NCI-H2107 treated with DMSO at 0.1 percent for 48 hours (cell line): ENCODE measurements at regions not wholly inside any gene's neighbourhood (a gene's known extent, or its start where the extent isn't known, plus 50 kb on each side); places are given as distances from the start of the nearest gene placed in this dataset.

Experiments used
- DNase-seq: peaks from one replicate; lab custom pipeline; 2025; ENCODE audit not compliant: unreplicated experiment; lab: John Stamatoyannopoulos, UW

DNA sequence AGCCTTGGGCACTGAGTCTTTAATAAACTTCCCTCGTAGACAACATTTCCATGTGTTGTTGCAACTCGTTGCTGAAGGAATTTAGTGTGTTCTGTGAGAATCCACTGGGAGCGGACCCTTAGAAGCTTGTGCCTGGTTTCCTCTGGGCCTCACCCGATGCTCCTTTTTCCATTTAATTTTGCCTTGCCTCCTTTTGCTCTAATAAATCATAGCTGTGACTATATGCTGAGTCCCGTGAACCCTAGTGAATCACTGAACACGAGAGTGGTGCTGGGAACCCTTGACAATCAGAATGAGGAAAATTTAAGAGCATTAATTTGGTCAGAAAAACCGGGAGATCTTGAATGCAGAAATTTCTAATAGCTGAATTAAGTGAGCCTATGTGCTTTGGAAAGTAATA, 291.1 kb upstream of the ZNF608 start:
- DNase-seq = no peak

DNA sequence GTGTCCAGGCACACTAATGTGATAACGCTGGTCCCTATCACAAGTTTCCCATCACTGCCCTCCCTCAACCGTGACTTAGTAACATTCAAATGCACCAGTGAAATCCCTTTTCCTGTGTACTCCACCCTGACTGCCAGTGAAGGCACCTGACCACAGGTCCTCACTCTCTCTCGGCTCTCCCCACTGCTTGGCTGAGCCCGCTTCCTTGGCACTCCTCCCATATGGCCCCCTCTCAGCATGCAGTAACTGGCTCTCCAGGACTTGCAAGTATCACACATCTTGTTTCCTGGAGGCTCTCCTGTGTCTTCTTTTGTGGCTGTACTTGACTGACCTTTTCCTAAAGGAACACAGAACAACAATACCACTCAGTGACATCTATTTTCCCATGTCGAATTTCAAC, 292.0 kb upstream of the ZNF608 start:
- no peak for DNase-seq

DNA sequence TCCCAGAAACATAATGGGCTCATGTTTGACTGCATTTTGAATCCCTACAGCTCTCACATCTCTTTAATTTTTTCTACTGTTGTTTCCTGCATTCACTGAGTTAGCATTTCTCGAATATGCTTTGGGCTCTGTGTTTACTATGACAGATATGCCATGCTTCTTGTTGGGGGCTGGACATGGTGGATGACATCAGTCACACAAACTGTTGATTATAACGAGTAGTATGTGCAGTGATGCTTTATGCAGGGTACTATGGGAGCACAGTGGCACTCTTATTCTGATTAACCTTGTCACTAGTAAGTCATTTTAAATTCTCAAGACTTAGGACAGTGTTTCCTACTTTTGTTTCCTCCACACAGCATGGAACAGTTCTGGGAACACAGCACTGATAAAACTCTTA, 295.4 kb upstream of the ZNF608 start:
- DNase-seq = no peak

DNA sequence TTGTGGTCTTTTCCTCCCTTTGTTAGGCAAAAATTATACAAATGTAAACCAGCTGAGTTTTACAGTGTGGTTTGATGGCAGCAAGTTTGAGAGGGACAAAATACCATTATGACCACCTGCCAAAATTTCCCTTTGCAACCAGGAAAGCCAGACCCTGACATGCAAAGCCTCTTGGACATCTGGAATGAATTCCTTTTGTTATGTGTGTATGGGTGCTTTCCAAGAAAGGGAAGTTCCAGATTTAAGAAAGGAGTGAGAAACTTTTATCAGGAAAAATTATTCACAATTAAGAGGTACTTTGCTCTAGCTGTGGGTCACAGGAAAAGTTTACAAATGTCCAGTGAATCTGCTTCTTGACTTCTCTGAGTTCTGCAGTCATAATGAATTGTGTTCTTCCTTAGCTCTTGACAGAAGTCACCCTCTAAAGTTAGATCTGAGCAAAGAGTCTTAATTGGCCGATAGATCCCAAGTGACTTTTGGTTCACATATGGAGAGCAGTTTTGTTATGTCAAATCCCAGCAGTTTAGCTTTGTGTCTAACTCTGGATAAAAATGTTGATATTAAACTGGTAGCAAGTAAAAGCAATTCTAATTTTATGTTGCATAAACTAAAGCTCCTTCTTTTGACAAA, 295.9 kb upstream of the ZNF608 start:
- no peak for DNase-seq

DNA sequence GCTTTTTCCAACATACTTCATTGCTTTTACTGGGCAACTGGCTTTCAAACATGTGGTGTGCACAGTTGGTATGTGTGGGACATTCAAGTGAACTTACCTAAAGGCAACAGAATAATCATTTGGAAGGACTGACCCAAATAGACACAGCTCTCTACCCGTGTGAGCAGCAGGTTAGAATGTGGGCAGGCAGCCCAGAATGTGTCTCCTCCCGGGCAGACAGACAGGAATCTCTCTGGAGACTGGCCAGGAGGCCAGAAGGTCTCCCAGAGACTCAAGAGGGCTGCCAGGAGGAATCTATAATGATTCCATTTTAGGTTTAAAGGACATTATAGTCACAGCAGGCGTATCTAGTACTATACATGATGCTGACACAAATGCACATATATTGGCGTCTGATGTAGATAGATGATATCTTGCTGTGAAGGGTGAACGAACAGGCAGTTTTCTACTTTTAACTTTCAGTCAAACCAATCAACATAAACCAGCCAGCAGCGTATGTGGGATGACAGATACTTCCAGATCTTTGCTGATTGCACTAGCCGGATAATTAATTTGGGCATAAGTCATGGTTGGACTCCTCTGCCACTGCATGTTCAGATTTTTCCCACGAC, 297.4 kb upstream of the ZNF608 start:
- no peak for DNase-seq

DNA sequence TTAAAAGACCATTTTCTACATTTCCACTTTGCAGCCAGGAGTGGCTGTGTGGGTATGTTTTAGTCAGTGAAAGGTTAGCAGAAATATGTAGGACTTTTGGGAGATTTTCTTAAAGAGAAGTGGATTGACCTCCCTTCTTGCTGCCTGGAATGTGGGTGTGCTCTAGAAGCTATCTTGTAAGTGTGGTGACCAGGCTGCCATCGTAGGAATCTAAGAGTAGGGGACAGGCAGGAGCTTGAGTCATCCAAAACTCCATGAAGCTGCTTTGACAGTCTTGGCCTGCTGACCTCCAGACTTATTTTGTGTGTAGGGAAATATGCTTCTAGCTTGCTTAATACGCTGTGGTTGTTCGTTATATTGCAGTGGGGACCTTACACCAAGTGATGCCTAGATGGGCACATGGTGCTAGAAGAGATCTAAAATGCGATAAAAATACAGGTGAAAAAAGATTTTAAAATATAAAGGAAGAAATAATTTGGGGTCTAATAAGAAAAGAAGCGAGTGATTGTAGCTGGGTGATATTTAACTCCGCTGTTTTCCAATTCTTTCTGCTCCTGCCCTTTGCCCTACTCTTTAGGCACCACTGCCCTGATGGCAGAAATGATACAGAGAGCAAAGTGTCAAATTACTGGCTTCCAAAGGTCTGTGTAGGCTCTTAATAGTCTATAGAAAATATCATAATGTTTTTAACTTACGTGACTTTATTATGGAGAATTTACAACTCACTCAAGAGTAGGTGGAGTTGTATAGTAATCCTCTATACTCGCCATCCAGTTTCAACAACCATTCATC, 298.2 kb upstream of the ZNF608 start:
- no peak for DNase-seq

DNA sequence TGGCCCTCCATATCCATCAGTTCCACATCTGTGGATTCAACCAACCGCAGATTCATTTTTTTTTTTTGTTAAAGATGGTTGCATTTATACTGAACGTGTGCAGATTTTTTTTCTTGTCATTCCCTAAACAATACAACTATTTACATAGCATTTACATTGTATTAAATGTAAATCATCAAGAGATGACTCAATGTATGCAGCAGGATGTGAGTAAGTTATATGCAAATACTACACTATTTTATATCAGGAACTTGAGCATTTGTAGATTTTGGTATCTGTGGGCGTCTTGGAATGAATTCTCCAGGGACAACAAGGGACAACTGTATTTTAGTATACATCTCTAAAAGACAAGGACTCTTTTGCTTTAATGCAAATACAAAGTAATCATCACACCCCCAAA, 299.2 kb upstream of the ZNF608 start:
- no peak for DNase-seq

DNA sequence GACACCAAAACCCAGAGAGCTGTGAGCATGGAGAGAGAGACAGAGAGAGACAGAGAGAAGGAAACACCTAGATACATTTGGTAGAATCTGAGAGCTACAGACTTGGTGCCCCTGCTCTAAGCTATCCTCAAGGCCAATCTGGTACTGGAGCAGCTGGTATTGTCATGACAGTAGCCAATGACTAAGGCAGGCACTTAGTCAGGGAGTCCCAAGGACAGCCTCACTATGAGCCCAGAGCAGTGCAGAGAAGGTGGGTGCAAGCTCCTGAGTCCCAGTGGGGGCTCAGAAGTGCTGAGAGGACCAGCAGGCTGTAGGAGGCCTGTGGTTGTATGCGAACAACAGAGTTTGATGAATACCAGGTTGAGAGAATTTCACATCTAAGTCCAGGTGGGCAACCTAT, 300.4 kb upstream of the ZNF608 start:
- DNase-seq = no peak

DNA sequence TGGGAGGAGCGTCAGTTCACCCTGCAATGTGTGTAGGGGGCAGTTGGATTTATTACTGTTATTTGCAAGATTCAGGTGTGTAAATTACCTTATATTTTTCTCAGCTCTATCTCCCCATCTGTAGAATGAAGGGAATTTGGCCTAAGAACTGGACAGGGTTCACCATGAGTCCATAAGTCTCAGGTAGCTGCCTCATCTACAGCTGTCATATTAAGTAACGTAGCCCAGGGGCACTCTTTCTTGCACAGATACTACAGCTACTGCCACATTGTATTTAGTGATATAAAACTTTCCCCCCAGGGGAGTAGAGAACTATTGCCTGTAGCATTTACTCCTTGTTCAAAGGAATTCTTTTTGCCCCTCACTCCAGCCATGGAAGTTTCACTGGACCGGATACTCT, 301.4 kb upstream of the ZNF608 start:
- DNase-seq = no peak

DNA sequence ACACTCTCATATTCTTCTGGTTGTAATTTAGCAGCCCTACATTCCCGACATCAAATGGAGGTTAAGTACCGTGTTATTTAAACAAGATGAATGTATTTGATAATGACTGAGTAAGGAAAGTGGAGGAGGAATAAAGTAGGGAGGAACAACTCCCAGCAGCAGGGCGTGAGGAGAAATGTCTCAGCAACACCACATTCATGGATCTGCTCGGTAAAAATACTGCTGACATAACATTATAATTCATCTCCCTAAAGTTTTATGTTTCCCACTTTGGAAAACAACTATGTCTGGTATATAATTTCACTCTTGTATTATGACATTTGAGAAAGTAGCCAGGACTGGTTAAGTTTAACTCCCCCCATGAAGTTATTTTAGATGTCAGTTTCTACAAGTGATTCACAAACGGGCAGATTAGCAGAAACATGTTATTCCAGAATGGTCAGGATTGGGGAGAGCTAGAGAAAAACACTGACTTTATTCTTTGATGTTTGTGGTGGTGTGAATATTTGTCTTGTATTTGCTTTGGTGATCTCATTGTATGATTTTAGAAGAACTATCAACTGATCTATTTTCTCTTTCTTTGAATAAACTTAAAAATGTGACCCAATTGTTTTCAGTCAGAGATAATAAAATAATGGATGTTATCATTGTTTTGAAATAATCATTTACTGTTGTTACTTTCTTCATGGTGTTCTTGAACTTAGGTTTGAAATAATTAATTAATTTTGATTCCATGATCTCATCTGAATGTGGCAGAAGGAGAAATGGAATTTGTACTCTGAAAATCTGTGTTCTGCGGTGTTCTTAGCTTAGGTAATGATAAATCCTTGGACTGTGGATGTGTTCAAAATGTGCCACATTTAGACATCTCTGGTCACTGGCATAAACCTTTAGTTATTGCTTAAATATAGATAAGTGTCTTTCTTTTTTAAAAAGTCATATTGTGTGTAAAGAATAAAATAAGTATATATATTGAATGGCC, 303.6 kb upstream of the ZNF608 start:
- no peak for DNase-seq

DNA sequence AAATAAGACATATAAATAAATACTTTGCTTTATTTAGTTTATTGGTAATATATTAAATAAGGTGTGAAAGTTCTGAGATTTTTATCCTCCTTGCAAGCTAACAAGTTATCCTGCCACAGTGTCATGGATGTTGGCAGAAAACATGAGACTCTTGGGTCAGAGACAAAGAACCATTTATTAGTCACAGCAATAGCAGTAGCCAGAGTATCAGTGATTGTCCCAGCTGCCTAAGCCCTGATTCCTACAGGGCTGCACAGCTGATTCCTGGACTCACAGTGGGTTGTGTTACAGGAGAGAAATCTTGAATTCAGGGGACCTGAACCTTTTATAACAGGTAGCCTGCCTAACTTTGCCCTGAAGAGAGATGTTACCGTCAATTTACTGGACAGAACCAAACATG, 304.5 kb upstream of the ZNF608 start:
- DNase-seq = no peak

DNA sequence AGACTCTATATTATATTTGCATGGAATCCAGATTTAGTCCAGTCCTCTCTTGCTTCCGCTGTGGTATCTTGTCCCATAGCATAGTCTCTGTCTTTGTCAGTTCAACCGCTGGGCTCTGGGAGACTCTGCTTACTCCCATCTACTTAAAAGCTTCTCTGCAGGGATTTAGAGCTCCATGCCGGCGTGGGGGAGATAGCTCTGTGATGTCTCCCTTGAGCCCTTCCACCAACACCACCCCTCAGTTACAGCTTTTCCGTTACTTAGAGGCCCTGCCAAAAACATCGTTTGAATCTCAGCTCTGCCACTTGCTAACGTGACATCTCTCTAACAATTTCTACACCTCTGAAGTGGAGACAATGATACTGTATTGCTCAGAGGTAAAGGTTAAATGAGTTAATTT, 306.1 kb upstream of the ZNF608 start:
- no peak for DNase-seq

DNA sequence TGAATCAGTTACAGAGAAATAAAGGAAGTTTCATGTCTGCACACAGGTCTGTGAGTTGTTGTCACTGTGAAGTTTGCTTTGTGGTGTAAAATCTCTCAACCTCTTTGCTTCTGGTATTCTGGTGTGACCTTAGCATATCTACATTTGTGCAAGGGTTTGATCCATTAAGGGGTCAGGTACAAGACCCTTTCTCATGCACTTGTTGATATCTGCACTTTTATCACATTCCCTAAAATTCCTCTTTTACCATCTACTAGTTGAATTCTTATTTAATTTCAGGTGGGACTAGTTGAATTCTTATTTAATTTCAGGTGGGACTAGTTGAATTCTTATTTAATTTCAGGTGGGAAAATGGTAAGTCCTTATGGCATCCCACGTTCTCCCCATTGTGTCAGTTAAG, 306.7 kb upstream of the ZNF608 start:
- no peak for DNase-seq

DNA sequence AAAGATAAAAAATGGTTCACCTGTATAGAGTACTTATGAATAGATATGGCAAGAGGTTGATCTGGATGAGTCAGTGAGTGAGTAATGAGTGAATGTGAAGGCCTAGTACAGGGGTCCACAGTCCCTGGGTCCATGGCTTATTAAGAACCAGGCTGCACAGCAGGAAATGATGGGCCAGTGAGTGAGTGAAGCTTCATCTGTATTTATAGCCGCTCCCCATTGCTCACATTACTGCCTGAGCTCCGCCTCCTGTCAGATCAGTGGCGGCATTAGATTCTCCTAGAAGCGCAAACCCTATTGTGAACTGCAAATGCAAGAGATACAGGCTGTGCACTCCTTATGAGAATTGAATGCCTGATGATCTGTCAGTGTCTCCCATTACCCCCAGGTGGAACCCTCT, 307.7 kb upstream of the ZNF608 start:
- no peak for DNase-seq

DNA sequence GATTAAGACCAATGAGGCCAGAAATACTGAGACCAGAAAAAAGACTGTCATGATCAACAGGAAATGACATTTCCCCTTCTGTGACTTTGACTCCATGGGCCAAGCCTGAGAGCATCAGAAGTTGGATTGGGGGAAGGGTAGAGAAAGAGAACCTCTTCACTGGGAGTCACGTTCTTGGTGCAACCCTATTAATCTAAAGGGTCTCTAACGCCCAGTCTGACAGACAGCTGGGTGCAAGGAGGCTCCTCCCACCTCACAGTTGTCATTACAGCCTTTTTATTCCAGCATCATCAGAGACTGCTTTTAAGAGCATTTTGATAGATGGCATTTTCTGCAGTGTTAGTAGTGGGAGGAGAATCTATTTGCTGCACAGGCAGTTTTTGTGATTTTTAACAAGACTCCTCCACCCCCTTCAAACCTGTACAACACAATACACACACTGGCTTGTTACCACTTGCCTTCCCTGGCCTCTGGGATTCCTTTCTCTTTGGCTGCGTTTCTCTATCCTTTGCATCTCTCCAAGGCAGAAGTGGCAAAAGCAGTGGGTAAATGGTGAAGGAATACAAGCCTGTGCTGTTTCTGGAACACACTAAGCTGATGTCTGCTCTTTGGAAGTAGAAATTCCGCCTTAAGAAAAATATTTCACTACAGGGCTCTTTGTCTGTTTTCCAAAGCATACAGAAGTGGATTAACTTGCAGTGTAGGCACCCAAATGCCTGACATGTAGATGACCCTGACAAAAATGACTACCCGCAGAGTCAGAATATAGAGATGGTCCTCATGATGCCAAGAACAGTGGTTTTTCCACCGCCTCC, 310.4 kb upstream of the ZNF608 start:
- DNase-seq = no peak

DNA sequence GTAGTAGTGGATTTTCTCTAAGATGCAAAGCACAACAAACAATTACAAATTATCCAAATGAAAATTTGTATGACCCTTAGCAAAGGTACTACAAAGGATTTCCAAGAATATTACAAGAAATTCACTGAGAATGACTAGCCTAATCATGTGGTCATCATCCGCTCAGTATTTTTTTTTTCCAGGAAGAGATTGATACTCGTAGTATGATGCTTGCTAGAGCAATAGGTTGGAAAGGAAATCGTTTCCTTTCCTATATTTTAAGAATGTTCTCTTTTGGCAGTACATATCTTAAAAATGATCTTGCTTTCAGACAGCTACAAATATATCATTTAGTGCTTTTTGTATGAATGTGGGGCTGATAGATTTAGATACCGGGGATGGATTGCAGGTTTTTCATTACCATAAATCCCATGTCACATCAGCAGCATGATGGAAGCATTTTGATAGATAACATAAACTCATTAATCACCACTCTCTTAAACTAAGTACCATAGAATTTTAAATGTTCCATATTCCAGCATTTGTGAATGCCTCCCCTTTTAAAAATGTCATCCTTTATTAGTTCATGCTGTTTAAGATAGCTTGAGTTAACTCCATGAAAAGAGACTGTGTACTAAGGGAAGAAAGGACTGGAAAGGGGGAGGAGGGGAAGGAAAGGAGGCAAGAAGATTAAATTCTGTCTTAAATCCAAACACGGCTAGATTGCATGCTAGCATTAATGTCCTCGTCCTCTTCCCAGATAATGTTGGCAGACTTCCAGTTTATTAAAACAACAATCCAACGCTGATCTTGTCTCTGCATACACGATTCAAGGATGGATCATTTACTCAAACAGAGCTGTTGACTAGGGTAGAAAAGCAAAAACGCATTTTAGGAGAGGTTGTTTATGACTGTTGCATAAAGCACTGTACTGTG, 311.7 kb upstream of the ZNF608 start:
- no peak for DNase-seq

DNA sequence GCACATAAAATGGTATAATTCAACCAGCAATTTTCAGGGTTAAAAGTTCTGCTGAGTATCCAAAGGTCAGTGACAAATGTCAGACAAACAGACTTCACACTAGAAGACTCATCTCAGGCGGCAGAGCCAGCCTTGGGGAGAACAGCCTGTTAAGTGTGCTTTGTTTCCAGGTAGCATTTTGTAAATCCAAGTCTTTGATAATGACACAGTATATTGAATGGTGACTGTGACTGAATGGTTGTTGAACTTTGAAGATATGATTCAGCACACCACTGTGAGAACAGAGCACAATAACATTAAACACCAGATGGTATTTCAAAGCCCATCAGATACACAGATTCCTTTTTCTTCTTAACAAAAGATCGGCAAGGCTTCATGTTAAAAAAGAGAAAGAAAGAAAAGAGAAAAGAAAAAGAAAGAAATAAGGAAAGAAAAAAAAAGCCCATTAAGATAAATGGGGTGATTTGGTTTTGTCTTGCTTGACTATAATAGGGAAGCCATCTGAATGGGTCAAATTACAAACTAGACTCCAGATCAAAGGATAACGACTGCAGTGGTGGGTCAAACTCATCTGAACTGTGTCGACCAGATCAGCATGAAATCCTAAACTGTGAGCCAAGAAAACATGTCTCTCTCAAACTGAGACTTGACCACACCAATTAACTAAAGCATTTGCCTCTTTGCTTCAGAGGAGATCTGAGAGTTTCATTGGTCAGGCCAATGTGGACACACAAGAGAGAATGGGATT, 313.0 kb upstream of the ZNF608 start:
- DNase-seq = no peak

DNA sequence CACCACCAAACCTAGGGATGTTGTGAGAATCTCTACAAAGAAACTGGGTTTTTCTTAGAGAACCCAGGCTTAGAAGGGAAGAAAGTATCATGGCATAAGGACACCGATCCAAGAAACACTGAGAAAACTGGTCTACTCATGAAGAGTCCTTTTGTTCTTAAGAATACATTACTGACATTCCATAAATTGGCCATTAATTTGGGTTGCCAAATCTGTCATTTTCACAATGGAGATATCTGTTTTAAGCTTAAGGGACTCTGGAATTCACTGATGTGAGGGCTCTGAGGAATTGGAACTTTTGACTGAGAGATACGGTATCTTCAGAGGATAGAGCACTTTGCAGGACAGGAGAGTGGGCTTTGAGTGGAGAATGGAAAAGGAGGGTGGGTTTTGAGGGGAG, 315.3 kb upstream of the ZNF608 start:
- DNase-seq = no peak
